Neural progenitor cell (in vitro differentiated cells): ENCODE measurements at regions not wholly inside any gene's neighbourhood (a gene's known extent, or its start where the extent isn't known, plus 50 kb on each side); places are given as distances from the start of the nearest gene placed in this dataset.
"Not testable (repeated sequence)": the region's sequence is repeated elsewhere in the genome, so short reads cannot be mapped to it uniquely, and the experiment has no call there.

Source experiments
- DNase-seq: peaks from one replicate; pipeline ENCODE4 v3.0.0-alpha.2; 2016; ENCODE audit warnings: low spot score
- H2AFZ ChIP-seq: fragments of 200-600 bp; sonication (generic); replicated peaks from 2 replicates; pipeline ENCODE4 v1.6.1; 2016; ENCODE audit warnings: antibody characterized with exemption
- H3F3A ChIP-seq: fragments of 200-600 bp; sonication (generic); 2 replicates; pipeline ENCODE4 v1.6.1; 2016; ENCODE audit warnings: antibody characterized with exemption, low read depth
- H3K27ac ChIP-seq: fragments of 200-600 bp; sonication (generic); 2 replicates; pipeline ENCODE4 v1.5.1; 2016; ENCODE audit warnings: mild to moderate bottlenecking
- H3K27me3 ChIP-seq: fragments of 200-600 bp; sonication (generic); 2 replicates; pipeline ENCODE4 v1.6.1; 2016; ENCODE audit warnings: mild to moderate bottlenecking, moderate library complexity
- H3K36me3 ChIP-seq: fragments of 200-600 bp; sonication (generic); 2 replicates; pipeline ENCODE4 v1.5.1; 2016
- H3K4me1 ChIP-seq: fragments of 200-600 bp; sonication (generic); 2 replicates; pipeline ENCODE4 v1.6.1; 2016; ENCODE audit warnings: mixed run types
- H3K4me2 ChIP-seq: fragments of 200-600 bp; sonication (generic); 2 replicates; pipeline ENCODE4 v1.6.1; 2016
- H3K4me3 ChIP-seq: fragments of 200-600 bp; sonication (generic); 2 replicates; pipeline ENCODE4 v1.5.1; 2016
- H3K79me2 ChIP-seq: fragments of 200-600 bp; sonication (generic); 2 replicates; pipeline ENCODE4 v1.6.1; 2016; ENCODE audit warnings: low read depth
- H3K9ac ChIP-seq: fragments of 200-600 bp; sonication (generic); 2 replicates; pipeline ENCODE4 v1.6.1; 2016
- H3K9me3 ChIP-seq: fragments of 200-600 bp; sonication (generic); 2 replicates; pipeline ENCODE4 v1.5.1; 2016; ENCODE audit warnings: low read depth
- H4K20me1 ChIP-seq: fragments of 200-600 bp; sonication (generic); 2 replicates; pipeline ENCODE4 v1.6.1; 2016; ENCODE audit warnings: low read depth
- H3K27ac Mint-ChIP-seq: 3 replicates; pipeline ENCODE4 v1.8.0; 2021; ENCODE audit warnings: mixed read lengths
- H3K27me3 Mint-ChIP-seq: 2 replicates; pipeline ENCODE4 v1.8.0; 2022; ENCODE audit warnings: low read depth, mild to moderate bottlenecking, inconsistent platforms, moderate library complexity, mixed read lengths; ENCODE audit not compliant: insufficient read depth
- H3K36me3 Mint-ChIP-seq: 3 replicates; pipeline ENCODE4 v1.8.0; 2021; ENCODE audit warnings: mixed read lengths
- H3K4me1 Mint-ChIP-seq: 3 replicates; pipeline ENCODE4 v1.8.0; 2021; ENCODE audit warnings: mixed read lengths
- H3K4me3 Mint-ChIP-seq: 3 replicates; pipeline ENCODE4 v1.8.0; 2021; ENCODE audit warnings: mild to moderate bottlenecking, moderate library complexity, mixed read lengths
- H3K9me3 Mint-ChIP-seq: 3 replicates; pipeline ENCODE4 v1.8.0; 2020; ENCODE audit warnings: mixed read lengths
- EZH2 ChIP-seq: fragments of 200-600 bp; sonication (generic); IDR thresholded peaks from 2 replicates; pipeline ENCODE4 v1.6.1; 2017; ENCODE audit warnings: antibody characterized with exemption, mild to moderate bottlenecking, moderate library complexity
- EZH2phosphoT487 ChIP-seq: fragments of 200-600 bp; sonication (generic); IDR thresholded peaks from 2 replicates; pipeline ENCODE4 v1.6.1; 2017; ENCODE audit warnings: antibody characterized with exemption
- TF ChIP-seq, protein P1 (sequence below): fragments of 200-600 bp; sonication (generic); IDR thresholded peaks from 2 replicates; pipeline ENCODE4 v1.5.1; 2017; ENCODE audit warnings: antibody characterized with exemption, mild to moderate bottlenecking

DNA sequence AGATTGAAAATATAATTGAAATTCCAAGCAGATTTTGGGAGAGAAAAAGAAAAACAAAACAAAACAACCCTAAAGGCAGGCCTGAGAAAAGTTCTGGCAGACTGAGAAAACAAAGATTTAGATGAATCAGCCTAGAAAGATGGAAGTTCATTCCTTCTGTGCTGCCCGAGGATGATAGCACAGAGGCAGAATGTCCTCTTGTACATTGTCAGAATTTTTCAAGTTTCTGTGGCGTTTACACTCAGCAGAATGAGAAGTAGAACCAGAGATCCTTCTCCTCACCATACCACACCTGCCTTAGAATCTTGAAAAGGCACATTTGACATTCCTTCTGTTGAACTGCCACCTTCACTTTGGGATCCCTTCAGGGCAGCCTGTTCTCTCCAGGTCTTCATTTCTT, 62.5 kb upstream of the IZUMO1R start:
- no peaks in the 10 kb centered on the region for H3F3A ChIP-seq
- H3K9me3 Mint-ChIP-seq: no peaks in the 10 kb centered on the region

DNA sequence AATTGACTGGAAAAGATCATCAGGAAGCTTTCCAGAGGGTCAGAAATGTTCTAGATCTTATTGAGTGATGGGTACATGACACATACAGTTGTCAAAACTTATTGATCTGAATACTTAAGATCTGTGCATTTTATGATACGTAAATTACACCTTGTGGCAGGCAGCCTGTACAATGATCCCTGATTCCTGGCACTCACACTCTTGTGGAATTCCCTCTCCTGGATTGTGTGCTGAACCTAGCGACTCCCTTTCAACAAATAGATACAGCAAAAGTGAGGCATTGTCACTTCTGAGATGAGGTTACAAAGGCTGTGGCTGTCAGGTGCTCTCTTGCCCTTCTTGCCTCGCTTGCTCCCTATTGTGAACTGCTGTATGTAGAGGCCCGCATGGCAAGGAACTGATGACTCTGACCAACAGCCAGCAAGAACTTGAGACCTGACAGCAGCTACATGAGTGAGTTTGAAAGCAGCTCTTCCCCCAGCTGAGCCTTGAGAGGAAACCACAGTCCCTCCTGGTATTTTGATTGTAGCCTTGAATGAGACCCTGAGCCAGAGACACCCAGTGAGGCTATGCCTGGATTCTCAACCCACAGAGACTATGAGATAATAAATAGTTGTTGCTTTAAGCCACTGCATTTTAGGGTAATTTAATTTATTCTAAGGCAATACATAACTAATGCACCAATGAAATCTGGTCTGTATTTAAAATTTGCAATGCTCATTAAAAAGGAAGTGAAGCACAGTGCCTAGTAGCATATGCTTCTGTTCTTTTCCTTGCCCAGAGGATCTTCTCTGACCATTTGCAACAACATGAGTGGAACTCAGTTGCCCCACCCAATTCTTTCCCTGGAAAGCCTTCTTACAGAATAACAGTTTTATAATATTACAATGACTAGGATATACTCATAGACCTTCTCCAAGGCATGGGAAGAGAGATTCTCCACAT, 60.5 kb upstream of the IZUMO1R start:
- DNase-seq: no peak
- no peaks in the 10 kb centered on the region for H3K36me3 ChIP-seq
- H3K9me3 Mint-ChIP-seq: no peaks in the 10 kb centered on the region
- H3K4me1 Mint-ChIP-seq: no peaks in the 10 kb centered on the region
- no peak overlapping the region for H3K27ac Mint-ChIP-seq
- peaks cover 1% of the 10 kb centered on the region for H3K9me3 ChIP-seq
- H3K27me3 ChIP-seq: no peaks in the 10 kb centered on the region
- H3K4me3 Mint-ChIP-seq: no peak overlapping the region
- H3K9ac ChIP-seq: no peak overlapping the region
- no peaks in the 10 kb centered on the region for H3F3A ChIP-seq
- H3K4me2 ChIP-seq: no peak overlapping the region
- H3K27ac ChIP-seq: no peak overlapping the region
- no peak overlapping the region for H2AFZ ChIP-seq
- H3K4me1 ChIP-seq: no peaks in the 10 kb centered on the region
- H3K27me3 Mint-ChIP-seq: no peaks in the 10 kb centered on the region
- no peaks in the 10 kb centered on the region for H4K20me1 ChIP-seq
- TF ChIP-seq EZH2 (no peak), EZH2phosphoT487 (no peak)
- TF ChIP-seq, protein P1, sequence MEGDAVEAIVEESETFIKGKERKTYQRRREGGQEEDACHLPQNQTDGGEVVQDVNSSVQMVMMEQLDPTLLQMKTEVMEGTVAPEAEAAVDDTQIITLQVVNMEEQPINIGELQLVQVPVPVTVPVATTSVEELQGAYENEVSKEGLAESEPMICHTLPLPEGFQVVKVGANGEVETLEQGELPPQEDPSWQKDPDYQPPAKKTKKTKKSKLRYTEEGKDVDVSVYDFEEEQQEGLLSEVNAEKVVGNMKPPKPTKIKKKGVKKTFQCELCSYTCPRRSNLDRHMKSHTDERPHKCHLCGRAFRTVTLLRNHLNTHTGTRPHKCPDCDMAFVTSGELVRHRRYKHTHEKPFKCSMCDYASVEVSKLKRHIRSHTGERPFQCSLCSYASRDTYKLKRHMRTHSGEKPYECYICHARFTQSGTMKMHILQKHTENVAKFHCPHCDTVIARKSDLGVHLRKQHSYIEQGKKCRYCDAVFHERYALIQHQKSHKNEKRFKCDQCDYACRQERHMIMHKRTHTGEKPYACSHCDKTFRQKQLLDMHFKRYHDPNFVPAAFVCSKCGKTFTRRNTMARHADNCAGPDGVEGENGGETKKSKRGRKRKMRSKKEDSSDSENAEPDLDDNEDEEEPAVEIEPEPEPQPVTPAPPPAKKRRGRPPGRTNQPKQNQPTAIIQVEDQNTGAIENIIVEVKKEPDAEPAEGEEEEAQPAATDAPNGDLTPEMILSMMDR: no peak
- H3K36me3 Mint-ChIP-seq: no peaks in the 10 kb centered on the region
- no peak overlapping the region for H3K4me3 ChIP-seq
- no peaks in the 10 kb centered on the region for H3K79me2 ChIP-seq

More for the DNA sequence above, 62.5 kb upstream of the IZUMO1R start:
- Histone ChIP-seq H3K4me2 (no peak overlapping the region), H3K27ac (no peak overlapping the region), H3K27me3 (no peaks in the 10 kb centered on the region), H3K4me1 (no peaks in the 10 kb centered on the region), H3K79me2 (no peaks in the 10 kb centered on the region), H3K4me3 (no peak overlapping the region), H3K9me3 (peaks cover 12% of the 10 kb centered on the region), H3K36me3 (no peaks in the 10 kb centered on the region), H4K20me1 (no peaks in the 10 kb centered on the region), H2AFZ (no peak overlapping the region), H3K9ac (no peak overlapping the region)
- TF ChIP-seq, protein P1: no peak
- no peak for TF ChIP-seq EZH2phosphoT487
- TF ChIP-seq EZH2: no peak
- no peak for DNase-seq
- no peaks in the 10 kb centered on the region for H3K36me3 Mint-ChIP-seq
- no peaks in the 10 kb centered on the region for H3K4me1 Mint-ChIP-seq
- H3K27ac Mint-ChIP-seq: no peak overlapping the region
- no peak overlapping the region for H3K4me3 Mint-ChIP-seq
- H3K27me3 Mint-ChIP-seq: no peaks in the 10 kb centered on the region

DNA sequence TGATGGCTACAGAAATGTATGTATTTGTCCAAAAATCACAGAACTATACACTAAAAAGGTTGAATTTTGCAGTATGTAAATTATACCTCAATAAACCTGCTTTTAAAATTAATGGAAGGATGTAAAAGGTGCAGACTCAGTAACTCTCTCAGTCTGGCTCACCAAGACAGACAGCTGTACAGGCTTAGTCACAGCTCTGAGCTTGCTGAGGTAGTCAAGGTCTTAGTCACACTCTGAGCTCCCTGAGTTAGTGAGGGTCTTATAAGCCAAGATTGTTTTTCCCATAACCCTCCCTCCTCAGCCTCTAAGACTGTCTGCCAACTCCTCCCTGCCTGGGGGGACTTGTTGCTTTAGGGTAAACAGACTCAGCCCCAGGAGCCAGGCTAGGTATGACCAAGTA, 59.3 kb upstream of the IZUMO1R start:
- Histone ChIP-seq H3K9ac (no peak overlapping the region), H3K4me3 (no peak overlapping the region), H3K27ac (no peak overlapping the region), H2AFZ (no peak overlapping the region), H3K36me3 (no peaks in the 10 kb centered on the region), H3K4me2 (no peak overlapping the region), H3K4me1 (no peaks in the 10 kb centered on the region), H3K79me2 (no peaks in the 10 kb centered on the region), H3K9me3 (no peaks in the 10 kb centered on the region), H3F3A (no peaks in the 10 kb centered on the region), H4K20me1 (no peaks in the 10 kb centered on the region), H3K27me3 (no peaks in the 10 kb centered on the region)
- H3K4me3 Mint-ChIP-seq: no peak overlapping the region
- no peaks in the 10 kb centered on the region for H3K27me3 Mint-ChIP-seq
- no peaks in the 10 kb centered on the region for H3K4me1 Mint-ChIP-seq
- H3K36me3 Mint-ChIP-seq: no peaks in the 10 kb centered on the region
- TF ChIP-seq, protein P1: no peak
- no peak for TF ChIP-seq EZH2
- no peak for TF ChIP-seq EZH2phosphoT487
- H3K27ac Mint-ChIP-seq: no peak overlapping the region
- peaks cover 5% of the 10 kb centered on the region for H3K9me3 Mint-ChIP-seq
- no peak for DNase-seq

DNA sequence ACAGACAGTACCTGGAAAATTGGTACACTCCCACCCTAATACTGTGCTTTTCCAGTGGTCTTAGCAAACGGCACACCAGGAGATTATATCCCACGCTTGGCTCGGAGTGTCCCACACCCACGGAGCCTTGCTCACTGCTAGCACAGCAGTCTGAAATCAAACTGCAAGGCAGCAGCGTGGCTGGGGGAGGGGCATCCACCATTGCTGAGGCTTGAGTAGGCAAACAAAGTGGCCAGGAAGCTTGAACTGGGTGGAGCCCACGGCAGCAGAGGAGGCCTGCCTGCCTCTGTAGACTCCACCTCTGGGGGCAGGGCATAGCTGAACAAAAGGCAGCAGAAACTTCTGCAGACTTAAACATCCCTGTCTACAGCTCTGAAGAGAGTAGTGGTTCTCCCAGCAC, 56.1 kb upstream of the IZUMO1R start:
- H2AFZ ChIP-seq, H3K4me1 Mint-ChIP-seq, H3K4me1 ChIP-seq, H3K79me2 ChIP-seq, H3F3A ChIP-seq, H3K27ac Mint-ChIP-seq, H3K36me3 ChIP-seq, H3K4me3 ChIP-seq, H3K36me3 Mint-ChIP-seq, H3K4me2 ChIP-seq, H3K27me3 ChIP-seq, H4K20me1 ChIP-seq, H3K4me3 Mint-ChIP-seq, DNase-seq, H3K9ac ChIP-seq, H3K9me3 Mint-ChIP-seq, H3K9me3 ChIP-seq, H3K27me3 Mint-ChIP-seq, H3K27ac ChIP-seq: not testable (repeated sequence)
